ENCODE measurements at regions not wholly inside any gene's neighbourhood (a gene's known extent, or its start where the extent isn't known, plus 50 kb on each side); places are given as distances from the start of the nearest gene placed in this dataset.
"Not testable (repeated sequence)": the region's sequence is repeated elsewhere in the genome, so short reads cannot be mapped to it uniquely, and the experiment has no call there.

- DNase-seq (ENCODE audit: low read depth), result no peak
These were observed 810.1 kb downstream of the FSCB start for GRCh38 chr14:43697003-43697402.

- no peak for DNase-seq (ENCODE audit: low read depth)
These were observed 814.4 kb downstream of the FSCB start for GRCh38 chr14:43692706-43693105.

GRCh38 chr14:43687921-43688320 is 819.2 kb downstream of the FSCB start:
- DNase-seq (ENCODE audit: low read depth), result no peak

- no peak for DNase-seq (ENCODE audit: low read depth)
These were observed 829.5 kb downstream of the FSCB start for GRCh38 chr14:43677581-43677980.

GRCh38 chr14:43674273-43674672 is 832.8 kb downstream of the FSCB start:
- DNase-seq (ENCODE audit: low read depth), result no peak

GRCh38 chr14:43671716-43672485 is 835.2 kb downstream of the FSCB start:
- no peak for DNase-seq (ENCODE audit: low read depth)

GRCh38 chr14:43669355-43669754 is 837.7 kb downstream of the FSCB start:
- DNase-seq (ENCODE audit: low read depth), result no peak

- DNase-seq (ENCODE audit: low read depth), result no peak
These were observed 841.4 kb downstream of the FSCB start for GRCh38 chr14:43665570-43666267.

- not testable (repeated sequence) for DNase-seq (ENCODE audit: low read depth)
These were observed 851.9 kb downstream of the FSCB start for GRCh38 chr14:43655194-43655593.

GRCh38 chr14:43651896-43652295 is 855.2 kb downstream of the FSCB start:
- no peak for DNase-seq (ENCODE audit: low read depth)

GRCh38 chr14:43651185-43651787 is 855.8 kb downstream of the FSCB start:
- DNase-seq (ENCODE audit: low read depth), result no peak

- DNase-seq (ENCODE audit: low read depth), result no peak
These were observed 857.6 kb downstream of the FSCB start for GRCh38 chr14:43649508-43649907.

- DNase-seq (ENCODE audit: low read depth), result no peak
These were observed 859.8 kb downstream of the FSCB start for GRCh38 chr14:43647302-43647701.

GRCh38 chr14:43640718-43641267 is 866.3 kb downstream of the FSCB start:
- DNase-seq (ENCODE audit: low read depth), result no peak

- no peak for DNase-seq (ENCODE audit: low read depth)
These were observed 881.8 kb downstream of the FSCB start for GRCh38 chr14:43625294-43625693.

GRCh38 chr14:43621282-43621681 is 885.8 kb downstream of the FSCB start:
- DNase-seq (ENCODE audit: low read depth), result no peak

GRCh38 chr14:43595096-43595772 is 911.8 kb downstream of the FSCB start:
- no peak for DNase-seq (ENCODE audit: low read depth)

GRCh38 chr14:43591776-43592175 is 915.3 kb downstream of the FSCB start:
- DNase-seq (ENCODE audit: low read depth), result no peak

- no peak for DNase-seq (ENCODE audit: low read depth)
These were observed 919.9 kb downstream of the FSCB start for GRCh38 chr14:43587183-43587582.

- no peak for DNase-seq (ENCODE audit: low read depth)
These were observed 927.4 kb downstream of the FSCB start for GRCh38 chr14:43579671-43580070.

GRCh38 chr14:43568022-43568421 is 939.1 kb downstream of the FSCB start:
- DNase-seq (ENCODE audit: low read depth), result no peak

- no peak for DNase-seq (ENCODE audit: low read depth)
These were observed 958.7 kb downstream of the FSCB start for GRCh38 chr14:43548368-43548767.
